NB4 (cell line): ENCODE measurements at regions not wholly inside any gene's neighbourhood (a gene's known extent, or its start where the extent isn't known, plus 50 kb on each side); places are given as distances from the start of the nearest gene placed in this dataset.

Experiments
- DNase-seq: peaks from one replicate; pipeline ENCODE4 v3.0.0; 2010; ENCODE audit warnings: low read depth
- H3K4me3 ChIP-seq: one replicate; pipeline ENCODE4 v1.5.1; 2011; ENCODE audit warnings: mild to moderate bottlenecking, low read depth, low read length, moderate library complexity
- CTCF ChIP-seq: IDR thresholded peaks from one replicate; pipeline ENCODE4 v1.5.1; 2012; ENCODE audit warnings: low read depth, low read length
- MYC ChIP-seq: IDR thresholded peaks from 2 replicates; pipeline ENCODE4 v1.6.1; 2011; ENCODE audit warnings: low read depth, low read length
- POLR2A ChIP-seq: IDR thresholded peaks from 2 replicates; pipeline ENCODE4 v1.6.1; 2011; ENCODE audit warnings: mild to moderate bottlenecking; ENCODE audit not compliant: insufficient read length; ENCODE audit errors: extremely low read depth
- TF ChIP-seq, protein P1 (sequence below): IDR thresholded peaks from 2 replicates; pipeline ENCODE4 v1.6.1; 2011; ENCODE audit warnings: low read depth, low read length

DNA sequence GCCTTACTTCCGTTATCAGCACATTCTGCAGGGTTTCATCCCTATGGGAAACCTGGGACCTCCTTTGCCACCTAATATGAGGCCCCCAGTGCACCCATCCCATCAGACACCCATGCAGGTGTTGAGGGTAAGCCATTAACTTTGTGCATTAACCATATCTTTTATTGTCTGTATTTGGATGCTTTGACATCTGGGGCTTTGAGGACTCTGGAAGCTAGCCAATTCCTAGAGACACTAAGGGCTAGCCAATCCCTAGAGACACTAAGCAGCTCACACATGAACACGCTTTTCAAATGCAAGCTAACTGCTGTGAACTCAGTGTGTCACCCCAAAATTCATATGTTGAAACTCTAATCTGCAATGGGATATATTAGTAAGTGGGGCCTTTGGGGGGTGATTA lies 272.5 kb upstream of the COBL start:
- no peak for TF ChIP-seq POLR2A
- TF ChIP-seq, protein P1, sequence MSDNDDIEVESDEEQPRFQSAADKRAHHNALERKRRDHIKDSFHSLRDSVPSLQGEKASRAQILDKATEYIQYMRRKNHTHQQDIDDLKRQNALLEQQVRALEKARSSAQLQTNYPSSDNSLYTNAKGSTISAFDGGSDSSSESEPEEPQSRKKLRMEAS, result no peak
- no peak for TF ChIP-seq CTCF
- TF ChIP-seq MYC, result no peak
- no peak for DNase-seq
- H3K4me3 ChIP-seq, result no peak overlapping the region

DNA sequence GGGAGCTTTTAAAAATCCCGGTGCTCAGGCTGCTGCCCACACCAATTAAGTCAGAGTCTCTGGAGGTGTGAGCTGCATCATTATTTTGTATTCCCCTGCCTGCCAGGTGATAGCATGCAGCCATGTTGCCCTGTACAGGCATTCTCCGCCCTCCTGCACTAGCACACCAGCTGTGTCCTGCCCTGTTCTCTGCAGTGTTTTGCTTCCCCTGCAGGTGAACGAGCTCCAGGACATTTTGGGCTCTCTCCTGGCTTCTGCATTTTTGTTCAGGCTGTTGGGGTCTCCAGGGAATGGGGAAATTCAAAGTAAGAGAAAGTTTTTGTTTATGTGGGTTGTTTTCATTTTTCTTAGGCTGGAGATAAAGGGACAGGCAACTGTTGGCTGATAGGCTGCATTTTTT lies 271.0 kb upstream of the COBL start:
- H3K4me3 ChIP-seq, result no peak overlapping the region
- DNase-seq, result no peak
- TF ChIP-seq MYC, result no peak
- no peak for TF ChIP-seq CTCF
- TF ChIP-seq, protein P1, result no peak
- TF ChIP-seq POLR2A, result no peak

- no peak for DNase-seq
- no peak overlapping the region for H3K4me3 ChIP-seq
- TF ChIP-seq CTCF (no peak), MYC (no peak), POLR2A (no peak)
- TF ChIP-seq, protein P1, result no peak
Measured at GRCh38 chr7:51577390-51577789, 260.8 kb upstream of the COBL start.

GRCh38 chr7:51569581-51569980 lies 253.0 kb upstream of the COBL start:
- no peak for DNase-seq
- no peak overlapping the region for H3K4me3 ChIP-seq

DNA sequence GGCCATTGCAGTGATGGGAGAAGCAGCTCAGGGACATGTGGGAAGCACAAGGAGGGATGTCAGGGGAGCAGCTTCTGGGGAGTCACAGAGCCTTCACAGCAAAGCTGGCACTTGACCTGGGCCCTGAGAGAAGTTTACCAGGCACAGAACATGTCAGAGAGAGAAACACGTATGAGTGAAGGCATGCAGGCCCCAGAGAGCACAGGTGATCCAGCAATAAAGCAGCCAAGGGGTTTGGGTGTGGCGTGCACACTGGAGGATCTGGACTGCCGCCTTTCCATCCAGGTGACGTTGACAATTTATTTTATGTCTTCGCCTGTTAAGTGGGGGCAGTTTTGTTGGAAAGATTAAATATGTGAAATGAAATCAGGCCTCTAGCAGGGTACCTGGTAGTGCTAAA lies 252.6 kb upstream of the COBL start:
- TF ChIP-seq, protein P1, result no peak
- no peak for TF ChIP-seq CTCF
- TF ChIP-seq POLR2A, result no peak
- TF ChIP-seq MYC, result no peak
- no peak for DNase-seq
- no peak overlapping the region for H3K4me3 ChIP-seq

More at GRCh38 chr7:51569581-51569980, 253.0 kb upstream of the COBL start:
- TF ChIP-seq CTCF, result no peak
- TF ChIP-seq MYC, result no peak
- no peak for TF ChIP-seq POLR2A
- TF ChIP-seq, protein P1, result no peak

GRCh38 chr7:51551070-51551469 lies 234.5 kb upstream of the COBL start:
- TF ChIP-seq, protein P1, result no peak
- TF ChIP-seq MYC (no peak), POLR2A (no peak), CTCF (no peak)
- H3K4me3 ChIP-seq, result no peak overlapping the region
- DNase-seq, result no peak
